ENCODE measurements at regions not wholly inside any gene's neighbourhood (a gene's known extent, or its start where the extent isn't known, plus 50 kb on each side); places are given as distances from the start of the nearest gene placed in this dataset.

GRCh38 chr6:164164876-164165275, 750.4 kb downstream of the QKI start:
- no peaks in the 10 kb centered on the region for H3K27me3 ChIP-seq (ENCODE audit: control insufficient read depth, low read length)

GRCh38 chr6:164163239-164163638, 748.7 kb downstream of the QKI start:
- Histone ChIP-seq H3K9me2 (replicated peaks; ENCODE audit: control insufficient read depth, low read length) (no peaks in the 10 kb centered on the region), H3K4me2 (ENCODE audit: low read length) (no peak overlapping the region), H3K9me3 (ENCODE audit: control insufficient read depth, insufficient read depth, low read length) (no peaks in the 10 kb centered on the region), H3K4me3 (ENCODE audit: low read length) (no peak overlapping the region), H3K36me3 (ENCODE audit: control insufficient read depth, low read length) (no peaks in the 10 kb centered on the region), H3F3A (ENCODE audit: control insufficient read depth, insufficient read depth) (no peaks in the 10 kb centered on the region), H3K79me2 (ENCODE audit: control insufficient read depth, low read length) (no peaks in the 10 kb centered on the region), H3K4me1 (ENCODE audit: control insufficient read depth, low read length) (no peaks in the 10 kb centered on the region), H4K20me1 (ENCODE audit: control insufficient read depth, insufficient read depth, low read depth, low read length) (no peaks in the 10 kb centered on the region), H3K27me3 (ENCODE audit: control insufficient read depth, low read length) (no peaks in the 10 kb centered on the region), H3K27ac (ENCODE audit: low read depth, low read length) (no peak overlapping the region)
- TF ChIP-seq CTCF (IDR thresholded peaks at IDR 0.05; ENCODE audit: low read depth, low read length, poor library complexity, severe bottlenecking), result no peak
- TF ChIP-seq EZH2phosphoT487 (IDR thresholded peaks at IDR 0.05; ENCODE audit: borderline replicate concordance, low read length), result no peak

More at GRCh38 chr6:164164876-164165275, 750.4 kb downstream of the QKI start:
- Histone ChIP-seq H3K79me2 (ENCODE audit: control insufficient read depth, low read length) (no peaks in the 10 kb centered on the region), H3K9me3 (ENCODE audit: control insufficient read depth, insufficient read depth, low read length) (no peaks in the 10 kb centered on the region), H4K20me1 (ENCODE audit: control insufficient read depth, insufficient read depth, low read depth, low read length) (no peaks in the 10 kb centered on the region), H3K4me1 (ENCODE audit: control insufficient read depth, low read length) (no peaks in the 10 kb centered on the region), H3F3A (ENCODE audit: control insufficient read depth, insufficient read depth) (no peaks in the 10 kb centered on the region), H3K4me3 (ENCODE audit: low read length) (no peak overlapping the region), H3K4me2 (ENCODE audit: low read length) (no peak overlapping the region), H3K36me3 (ENCODE audit: control insufficient read depth, low read length) (no peaks in the 10 kb centered on the region), H3K9me2 (replicated peaks; ENCODE audit: control insufficient read depth, low read length) (no peaks in the 10 kb centered on the region), H3K27ac (ENCODE audit: low read depth, low read length) (no peak overlapping the region)
- TF ChIP-seq CTCF (IDR thresholded peaks at IDR 0.05; ENCODE audit: low read depth, low read length, poor library complexity, severe bottlenecking), result no peak
- no peak for TF ChIP-seq EZH2phosphoT487 (IDR thresholded peaks at IDR 0.05; ENCODE audit: borderline replicate concordance, low read length)

GRCh38 chr6:164159061-164159460, 744.5 kb downstream of the QKI start:
- no peaks in the 10 kb centered on the region for H3K79me2 ChIP-seq (ENCODE audit: control insufficient read depth, low read length)
- no peak overlapping the region for H3K4me3 ChIP-seq (ENCODE audit: low read length)
- no peaks in the 10 kb centered on the region for H3K27me3 ChIP-seq (ENCODE audit: control insufficient read depth, low read length)
- no peaks in the 10 kb centered on the region for H4K20me1 ChIP-seq (ENCODE audit: control insufficient read depth, insufficient read depth, low read depth, low read length)
- no peaks in the 10 kb centered on the region for H3F3A ChIP-seq (ENCODE audit: control insufficient read depth, insufficient read depth)
- TF ChIP-seq CTCF (IDR thresholded peaks at IDR 0.05; ENCODE audit: low read depth, low read length, poor library complexity, severe bottlenecking) (no peak), EZH2phosphoT487 (IDR thresholded peaks at IDR 0.05; ENCODE audit: borderline replicate concordance, low read length) (no peak)
- no peaks in the 10 kb centered on the region for H3K36me3 ChIP-seq (ENCODE audit: control insufficient read depth, low read length)
- no peak overlapping the region for H3K4me2 ChIP-seq (ENCODE audit: low read length)
- no peaks in the 10 kb centered on the region for H3K9me2 ChIP-seq (replicated peaks; ENCODE audit: control insufficient read depth, low read length)
- no peaks in the 10 kb centered on the region for H3K4me1 ChIP-seq (ENCODE audit: control insufficient read depth, low read length)
- no peaks in the 10 kb centered on the region for H3K9me3 ChIP-seq (ENCODE audit: control insufficient read depth, insufficient read depth, low read length)
- no peak overlapping the region for H3K27ac ChIP-seq (ENCODE audit: low read depth, low read length)

GRCh38 chr6:164154588-164154987, 740.1 kb downstream of the QKI start:
- no peak overlapping the region for H3K27ac ChIP-seq (ENCODE audit: low read depth, low read length)
- no peaks in the 10 kb centered on the region for H3K27me3 ChIP-seq (ENCODE audit: control insufficient read depth, low read length)
- no peaks in the 10 kb centered on the region for H3K4me1 ChIP-seq (ENCODE audit: control insufficient read depth, low read length)
- no peaks in the 10 kb centered on the region for H3K9me3 ChIP-seq (ENCODE audit: control insufficient read depth, insufficient read depth, low read length)
- no peak for TF ChIP-seq EZH2phosphoT487 (IDR thresholded peaks at IDR 0.05; ENCODE audit: borderline replicate concordance, low read length)
- TF ChIP-seq CTCF (IDR thresholded peaks at IDR 0.05; ENCODE audit: low read depth, low read length, poor library complexity, severe bottlenecking), result no peak
- H3F3A ChIP-seq (ENCODE audit: control insufficient read depth, insufficient read depth), result no peaks in the 10 kb centered on the region
- H3K36me3 ChIP-seq (ENCODE audit: control insufficient read depth, low read length), result no peaks in the 10 kb centered on the region
- no peak overlapping the region for H3K4me3 ChIP-seq (ENCODE audit: low read length)
- H3K4me2 ChIP-seq (ENCODE audit: low read length), result no peak overlapping the region
- H3K9me2 ChIP-seq (replicated peaks; ENCODE audit: control insufficient read depth, low read length), result no peaks in the 10 kb centered on the region
- no peaks in the 10 kb centered on the region for H3K79me2 ChIP-seq (ENCODE audit: control insufficient read depth, low read length)
- no peaks in the 10 kb centered on the region for H4K20me1 ChIP-seq (ENCODE audit: control insufficient read depth, insufficient read depth, low read depth, low read length)
